Tibial nerve (tissue), 4 donors: ENCODE measurements at regions not wholly inside any gene's neighbourhood (a gene's known extent, or its start where the extent isn't known, plus 50 kb on each side); places are given as distances from the start of the nearest gene placed in this dataset.
"Not testable (repeated sequence)": the region's sequence is repeated elsewhere in the genome, so short reads cannot be mapped to it uniquely, and the experiment has no call there.

Experiments
- DNase-seq, 2 donors: peaks; one replicate each; pipeline ENCODE4 v3.0.0-alpha.2; 2019; ENCODE audit warnings: low spot score in 2 of 2
- H3K27ac ChIP-seq, 4 donors: fragments of 200-600 bp; sonication (generic) in 3 of 4; one replicate each; pipeline ENCODE4 v1.5.1; 2017 to 2019; ENCODE audit warnings: mild to moderate bottlenecking in 1 of 4
- H3K27me3 ChIP-seq, 2 donors: fragments of 200-600 bp; sonication (generic) in 1 of 2; one replicate each; pipeline versions ENCODE4 v1.5.1 to v1.6.0; 2017 to 2019
- H3K36me3 ChIP-seq, 3 donors: fragments of 200-600 bp; sonication (generic); one replicate each; pipeline ENCODE4 v1.5.1; 2018 to 2019
- H3K4me1 ChIP-seq, 4 donors: fragments of 200-600 bp; sonication (generic) in 3 of 4; one replicate each; pipeline ENCODE4 v1.5.1; 2017 to 2019
- H3K4me3 ChIP-seq, 4 donors: fragments of 200-600 bp; sonication (generic) in 3 of 4; one replicate each; pipeline ENCODE4 v1.5.1; 2017 to 2019; ENCODE audit warnings: mild to moderate bottlenecking in 1 of 4, moderate library complexity in 1 of 4
- H3K9me3 ChIP-seq, 4 donors: fragments of 200-600 bp; sonication (generic) in 3 of 4; one replicate each; pipeline ENCODE4 v1.5.1; 2017 to 2019
- EP300 ChIP-seq, 2 donors: sonication (generic); formaldehyde crosslinking; IDR thresholded peaks; one replicate each; pipeline ENCODE4 v1.6.1; 2017; ENCODE audit warnings: antibody characterized with exemption in 2 of 2, mild to moderate bottlenecking in 1 of 2
- POLR2A ChIP-seq, 2 donors: fragments of 450-650 bp; IDR thresholded peaks; one replicate each; pipeline ENCODE4 v1.6.1; 2017; ENCODE audit warnings: antibody characterized with exemption in 2 of 2, mild to moderate bottlenecking in 2 of 2, moderate library complexity in 2 of 2
- WGBS, 2 donors: methylation state at CpG; one replicate each; pipeline ENCODE4 v1.1.5; 2018; 5-methylcytosine and 5-hydroxymethylcytosine counted together
- TF ChIP-seq, protein P1 (sequence below), 5 experiments: fragments of 200-600 bp in 3 of 5; fragments of 450-650 bp in 2 of 5; sonication (generic) in 3 of 5; IDR thresholded peaks; one replicate each; pipeline ENCODE4 v1.5.1; 2016 to 2019; ENCODE audit warnings: antibody characterized with exemption in 5 of 5, mild to moderate bottlenecking in 3 of 5, moderate library complexity in 2 of 5

DNA sequence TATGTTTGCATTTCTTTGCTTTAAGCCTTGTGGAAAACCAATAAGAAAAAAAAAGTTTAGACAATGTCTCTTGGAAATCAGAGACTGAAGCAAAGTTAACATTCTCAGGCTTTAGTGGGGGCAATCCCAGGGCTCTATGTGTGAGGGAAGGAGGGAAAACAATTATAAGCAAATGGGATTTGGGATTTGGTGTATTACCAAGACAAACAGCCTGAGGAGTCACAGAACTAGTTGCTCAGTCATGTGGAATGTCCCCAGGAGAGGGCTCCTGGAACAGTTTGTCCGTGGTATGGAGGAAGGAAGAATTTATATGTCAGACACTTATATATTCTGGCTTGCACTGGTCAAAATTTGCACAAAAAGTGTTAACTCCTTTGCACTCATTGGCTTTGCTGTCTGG, 562.9 kb upstream of the TPK1 start:
- no peaks in the 10 kb centered on the region for H3K4me1 ChIP-seq
- peaks cover 0 to 14% (median 0%) of the 10 kb centered on the region in 4 donors for H3K9me3 ChIP-seq
- no peak for TF ChIP-seq EP300 (IDR thresholded peaks at IDR 0.05)
- H3K36me3 ChIP-seq: no peaks in the 10 kb centered on the region
- DNase-seq: no peak
- H3K4me3 ChIP-seq: no peak overlapping the region
- H3K27me3 ChIP-seq: no peaks in the 10 kb centered on the region
- no peak overlapping the region for H3K27ac ChIP-seq
- WGBS, 2 donors: 6 to 25% methylated on average over 1 of the region's 1 CpG

DNA sequence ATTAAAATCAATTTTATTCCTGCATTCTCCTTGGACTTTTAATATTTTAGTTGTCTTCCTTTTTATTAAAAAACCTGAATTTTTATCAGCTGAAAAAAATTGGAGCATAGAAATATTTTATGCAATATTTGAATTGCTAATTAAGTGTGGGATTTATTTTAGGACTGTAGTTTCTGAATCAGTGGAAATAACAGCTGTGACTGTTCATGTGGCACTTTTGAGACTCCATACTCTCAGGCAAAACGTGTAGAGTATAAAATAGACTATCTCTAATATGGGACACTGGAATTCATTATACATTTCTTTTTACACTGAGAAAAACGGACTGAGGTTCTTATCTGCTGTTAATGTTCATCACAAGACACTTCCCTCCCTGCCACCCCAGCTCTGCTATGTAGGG, 558.3 kb upstream of the TPK1 start:
- WGBS, 2 donors: 16 to 35% methylated on average over 2 of the region's 2 CpGs
- H3K27ac ChIP-seq: no peak overlapping the region
- no peak overlapping the region for H3K4me3 ChIP-seq
- DNase-seq: no peak
- no peaks in the 10 kb centered on the region for H3K27me3 ChIP-seq
- TF ChIP-seq, protein P1, sequence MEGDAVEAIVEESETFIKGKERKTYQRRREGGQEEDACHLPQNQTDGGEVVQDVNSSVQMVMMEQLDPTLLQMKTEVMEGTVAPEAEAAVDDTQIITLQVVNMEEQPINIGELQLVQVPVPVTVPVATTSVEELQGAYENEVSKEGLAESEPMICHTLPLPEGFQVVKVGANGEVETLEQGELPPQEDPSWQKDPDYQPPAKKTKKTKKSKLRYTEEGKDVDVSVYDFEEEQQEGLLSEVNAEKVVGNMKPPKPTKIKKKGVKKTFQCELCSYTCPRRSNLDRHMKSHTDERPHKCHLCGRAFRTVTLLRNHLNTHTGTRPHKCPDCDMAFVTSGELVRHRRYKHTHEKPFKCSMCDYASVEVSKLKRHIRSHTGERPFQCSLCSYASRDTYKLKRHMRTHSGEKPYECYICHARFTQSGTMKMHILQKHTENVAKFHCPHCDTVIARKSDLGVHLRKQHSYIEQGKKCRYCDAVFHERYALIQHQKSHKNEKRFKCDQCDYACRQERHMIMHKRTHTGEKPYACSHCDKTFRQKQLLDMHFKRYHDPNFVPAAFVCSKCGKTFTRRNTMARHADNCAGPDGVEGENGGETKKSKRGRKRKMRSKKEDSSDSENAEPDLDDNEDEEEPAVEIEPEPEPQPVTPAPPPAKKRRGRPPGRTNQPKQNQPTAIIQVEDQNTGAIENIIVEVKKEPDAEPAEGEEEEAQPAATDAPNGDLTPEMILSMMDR (IDR thresholded peaks at IDR 0.05): no peak
- no peak for TF ChIP-seq EP300 (IDR thresholded peaks at IDR 0.05)
- no peak for TF ChIP-seq POLR2A (IDR thresholded peaks at IDR 0.05)
- H3K36me3 ChIP-seq: no peaks in the 10 kb centered on the region
- H3K9me3 ChIP-seq: no peaks in the 10 kb centered on the region
- H3K4me1 ChIP-seq: no peaks in the 10 kb centered on the region

GRCh38 chr7:145382762-145383161, 546.9 kb upstream of the TPK1 start:
- peaks cover 0 to 30% (median 2%) of the 10 kb centered on the region in 4 donors for H3K9me3 ChIP-seq
- no peak for TF ChIP-seq POLR2A (IDR thresholded peaks at IDR 0.05)
- TF ChIP-seq, protein P1 (IDR thresholded peaks at IDR 0.05): no peak
- no peak for TF ChIP-seq EP300 (IDR thresholded peaks at IDR 0.05)

GRCh38 chr7:145378197-145378596, 542.3 kb upstream of the TPK1 start:
- no peaks in the 10 kb centered on the region for H3K4me1 ChIP-seq
- H3K36me3 ChIP-seq: no peaks in the 10 kb centered on the region
- H3K9me3 ChIP-seq: peaks cover 0 to 4% (median 0%) of the 10 kb centered on the region in 4 donors
- no peak overlapping the region for H3K4me3 ChIP-seq
- 73 to 85% methylated on average over 2 of the region's 2 CpGs for WGBS, 2 donors
- no peak for DNase-seq
- no peak overlapping the region for H3K27ac ChIP-seq
- TF ChIP-seq POLR2A (IDR thresholded peaks at IDR 0.05): no peak
- TF ChIP-seq, protein P1 (IDR thresholded peaks at IDR 0.05): no peak
- no peak for TF ChIP-seq EP300 (IDR thresholded peaks at IDR 0.05)
- no peaks in the 10 kb centered on the region for H3K27me3 ChIP-seq

More at GRCh38 chr7:145382762-145383161, 546.9 kb upstream of the TPK1 start:
- Histone ChIP-seq H3K36me3 (no peaks in the 10 kb centered on the region), H3K27ac (no peak overlapping the region), H3K4me3 (no peak overlapping the region), H3K4me1 (no peaks in the 10 kb centered on the region), H3K27me3 (no peaks in the 10 kb centered on the region)
- WGBS, 2 donors: 70 to 73% methylated on average over 1 of the region's 1 CpG
- DNase-seq: no peak

DNA sequence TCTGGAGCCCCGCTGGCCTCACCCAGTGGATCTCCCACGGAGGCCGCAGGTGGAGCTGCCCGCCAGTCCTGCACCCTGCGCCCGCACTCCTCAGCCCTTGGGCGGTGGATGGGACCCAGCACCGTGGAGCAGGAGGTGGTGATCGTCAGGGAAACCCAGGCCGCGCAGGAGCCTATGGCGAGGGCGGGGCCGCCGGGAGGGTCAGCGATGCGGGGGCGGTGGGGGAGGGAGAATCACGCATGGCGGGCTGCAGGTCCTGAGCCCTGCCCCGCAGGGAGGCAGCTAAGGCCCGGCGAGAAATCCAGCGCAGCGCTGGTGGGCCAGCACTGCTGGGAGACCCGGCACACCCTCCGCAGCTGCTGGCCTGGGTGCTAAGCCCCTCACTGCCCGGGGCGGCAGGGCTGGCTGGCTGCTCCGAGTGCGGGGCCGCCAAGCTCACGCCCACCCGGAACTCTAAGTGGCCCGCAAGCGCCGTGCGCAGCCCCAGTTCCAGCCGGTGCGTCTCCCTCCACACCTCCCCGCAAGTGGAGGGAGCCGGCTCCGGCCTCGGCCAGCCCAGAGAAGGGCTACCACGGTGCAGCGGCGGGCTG, 524.8 kb upstream of the TPK1 start:
- Histone ChIP-seq H3K9me3 (peaks cover 0 to 9% (median 0%) of the 10 kb centered on the region in 4 donors), H3K4me3 (no peak overlapping the region), H3K27me3 (no peaks in the 10 kb centered on the region), H3K4me1 (no peaks in the 10 kb centered on the region), H3K36me3 (no peaks in the 10 kb centered on the region), H3K27ac (no peak overlapping the region)
- 94 to 95% methylated on average over 42 to 43 of the region's 47 CpGs for WGBS, 2 donors
- DNase-seq: no peak
- TF ChIP-seq EP300 (IDR thresholded peaks at IDR 0.05) (no peak), POLR2A (IDR thresholded peaks at IDR 0.05) (no peak)

DNA sequence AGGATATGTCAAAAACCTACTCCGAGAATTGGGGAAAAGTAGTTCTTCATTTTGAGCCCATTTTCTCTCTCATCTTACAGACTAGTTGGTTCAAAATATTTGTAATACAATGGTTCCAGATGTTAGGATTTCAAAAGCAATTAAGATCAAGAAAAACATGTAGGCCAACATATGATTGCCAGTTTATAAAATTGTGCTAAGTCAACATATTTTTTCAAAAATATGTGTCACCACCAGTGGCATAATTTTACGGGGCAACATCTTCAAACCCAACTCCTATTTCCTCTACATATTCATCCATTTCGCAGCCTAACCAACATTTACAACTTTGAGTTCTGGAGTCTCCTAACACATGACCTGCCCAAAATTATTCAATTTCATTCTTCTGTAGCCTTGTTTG, 514.5 kb upstream of the TPK1 start:
- WGBS, 2 donors: 92% methylated on average over 3 of the region's 3 CpGs
- peaks cover 0 to 14% (median 0%) of the 10 kb centered on the region in 4 donors for H3K9me3 ChIP-seq
- no peak overlapping the region for H3K4me3 ChIP-seq
- H3K27me3 ChIP-seq: no peaks in the 10 kb centered on the region
- TF ChIP-seq, protein P1 (IDR thresholded peaks at IDR 0.05): no peak
- no peak for TF ChIP-seq POLR2A (IDR thresholded peaks at IDR 0.05)
- no peak for TF ChIP-seq EP300 (IDR thresholded peaks at IDR 0.05)
- H3K27ac ChIP-seq: no peak overlapping the region
- H3K4me1 ChIP-seq: no peaks in the 10 kb centered on the region
- H3K36me3 ChIP-seq: no peaks in the 10 kb centered on the region
- DNase-seq: no peak

DNA sequence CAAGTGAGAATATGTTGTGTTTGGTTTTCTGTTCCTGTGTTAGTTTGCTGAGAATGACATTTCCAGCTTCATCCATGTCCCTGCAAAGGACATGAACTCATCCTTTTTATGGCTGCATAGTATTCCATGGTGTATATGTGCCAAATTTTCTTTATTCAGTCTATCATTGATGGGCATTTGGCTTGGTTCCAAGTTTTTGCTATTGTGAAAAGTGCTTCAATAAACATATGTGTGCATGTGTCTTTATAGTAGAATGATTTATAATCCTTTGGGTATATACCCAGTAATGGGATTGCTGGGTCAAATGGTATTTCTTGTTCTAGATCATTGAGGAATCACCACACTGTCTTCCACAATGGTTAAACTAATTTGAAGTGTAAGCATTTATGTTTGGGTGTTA, 513.6 kb upstream of the TPK1 start:
- not testable (repeated sequence) for DNase-seq, H3K4me1 ChIP-seq, H3K27ac ChIP-seq, H3K4me3 ChIP-seq, H3K36me3 ChIP-seq, H3K27me3 ChIP-seq
- H3K9me3 ChIP-seq: peaks cover 0 to 14% (median 0%) of the 10 kb centered on the region in 4 donors
